Spleen (tissue), 7 donors: ENCODE measurements at regions not wholly inside any gene's neighbourhood (a gene's known extent, or its start where the extent isn't known, plus 50 kb on each side); places are given as distances from the start of the nearest gene placed in this dataset.

Experiments
- POLR2A ChIP-seq, 3 donors: fragments of 450-650 bp; IDR thresholded peaks; one replicate each; pipeline ENCODE4 v1.5.1; 2017; ENCODE audit warnings: antibody characterized with exemption in 3 of 3, mild to moderate bottlenecking in 1 of 3
- POLR2AphosphoS5 ChIP-seq, 3 donors: sonication (generic); formaldehyde crosslinking; IDR thresholded peaks; one replicate each; pipeline ENCODE4 v1.5.1; 2017; ENCODE audit warnings: antibody characterized with exemption in 3 of 3
- TF ChIP-seq, protein P1 (sequence below), 11 experiments: fragments of 200-600 bp in 7 of 11; fragments of 450-650 bp in 4 of 11; sonication (generic) in 4 of 11; IDR thresholded peaks in 8 of 11; conservative IDR thresholded peaks in 3 of 11; 1 replicate in 7 of 11; 2 replicates in 4 of 11; pipeline versions ENCODE4 v1.4.0 to v1.8.0; 2016 to 2021; ENCODE audit warnings: antibody characterized with exemption in 11 of 11, inconsistent platforms in 4 of 11, mild to moderate bottlenecking in 1 of 11
- donor health status: DM: no; HTN: no; CAD: no; lungs with moderate emphysema.
- donor health status: DM: no; HTN: no; CAD: no.
- donor health status: DM: no; HTN: no; CAD: no.

DNA sequence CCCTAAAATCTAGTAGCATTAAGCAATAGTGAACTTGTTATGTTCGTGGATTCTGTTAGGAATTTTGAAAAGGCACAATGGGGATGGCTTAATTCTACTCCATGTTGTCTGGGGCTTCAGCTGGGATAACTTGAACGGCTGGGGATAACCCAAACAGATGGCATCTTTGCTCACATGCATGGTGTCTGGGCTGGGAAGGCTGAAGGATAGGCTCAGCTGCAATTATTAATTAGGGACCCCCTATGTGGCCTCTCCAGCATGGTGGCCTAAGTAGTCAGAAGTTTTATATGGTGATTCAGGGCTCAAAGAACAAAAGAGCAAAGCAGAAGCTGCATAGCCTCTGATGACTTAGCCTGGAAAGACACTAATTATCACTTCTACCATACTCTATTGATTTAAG is 551.1 kb downstream of the PSAT1 start:
- TF ChIP-seq, protein P1, sequence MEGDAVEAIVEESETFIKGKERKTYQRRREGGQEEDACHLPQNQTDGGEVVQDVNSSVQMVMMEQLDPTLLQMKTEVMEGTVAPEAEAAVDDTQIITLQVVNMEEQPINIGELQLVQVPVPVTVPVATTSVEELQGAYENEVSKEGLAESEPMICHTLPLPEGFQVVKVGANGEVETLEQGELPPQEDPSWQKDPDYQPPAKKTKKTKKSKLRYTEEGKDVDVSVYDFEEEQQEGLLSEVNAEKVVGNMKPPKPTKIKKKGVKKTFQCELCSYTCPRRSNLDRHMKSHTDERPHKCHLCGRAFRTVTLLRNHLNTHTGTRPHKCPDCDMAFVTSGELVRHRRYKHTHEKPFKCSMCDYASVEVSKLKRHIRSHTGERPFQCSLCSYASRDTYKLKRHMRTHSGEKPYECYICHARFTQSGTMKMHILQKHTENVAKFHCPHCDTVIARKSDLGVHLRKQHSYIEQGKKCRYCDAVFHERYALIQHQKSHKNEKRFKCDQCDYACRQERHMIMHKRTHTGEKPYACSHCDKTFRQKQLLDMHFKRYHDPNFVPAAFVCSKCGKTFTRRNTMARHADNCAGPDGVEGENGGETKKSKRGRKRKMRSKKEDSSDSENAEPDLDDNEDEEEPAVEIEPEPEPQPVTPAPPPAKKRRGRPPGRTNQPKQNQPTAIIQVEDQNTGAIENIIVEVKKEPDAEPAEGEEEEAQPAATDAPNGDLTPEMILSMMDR (IDR thresholded peaks at IDR 0.05 in 8 of 11, conservative IDR thresholded peaks at IDR 0.05 in 3 of 11) = no peak
- TF ChIP-seq POLR2AphosphoS5 (IDR thresholded peaks at IDR 0.05) (no peak), POLR2A (IDR thresholded peaks at IDR 0.05) (no peak)
